Activated T-cell treated with anti-CD3 and anti-CD28 coated beads, Interleukin-2, amount 50 U/mL, for 4 hours (primary cell): ENCODE measurements at regions not wholly inside any gene's neighbourhood (a gene's known extent, or its start where the extent isn't known, plus 50 kb on each side); places are given as distances from the start of the nearest gene placed in this dataset.

Source experiments
- ATAC-seq, 2 donors: fragments of 200-7000 bp; cut with Tn5 transposase; one replicate each; pipeline ENCODE4 v1.10.0; 2021
- DNase-seq: peaks from one replicate; pipeline ENCODE4 v3.0.0-alpha.2; 2020
- H3K27me3 Mint-ChIP-seq: one replicate; pipeline ENCODE4 v1.8.0; 2021; ENCODE audit warnings: low read depth, mixed read lengths
- H3K36me3 Mint-ChIP-seq: one replicate; pipeline ENCODE4 v1.8.0; 2022; ENCODE audit warnings: mixed read lengths; ENCODE audit not compliant: insufficient read depth
- H3K4me1 Mint-ChIP-seq: one replicate; pipeline ENCODE4 v1.8.0; 2021; ENCODE audit warnings: low read depth, mixed read lengths
- H3K4me3 Mint-ChIP-seq: one replicate; pipeline ENCODE4 v1.8.0; 2021; ENCODE audit warnings: mild to moderate bottlenecking, moderate library complexity, mixed read lengths
- H3K9me3 Mint-ChIP-seq: one replicate; pipeline ENCODE4 v1.8.0; 2021; ENCODE audit warnings: mixed read lengths

- Mint-ChIP-seq H3K4me1 (no peaks in the 10 kb centered on the region), H3K4me3 (no peak overlapping the region), H3K27me3 (peaks cover 4% of the 10 kb centered on the region), H3K9me3 (no peaks in the 10 kb centered on the region), H3K36me3 (no peaks in the 10 kb centered on the region)
- no peak for ATAC-seq
- DNase-seq: no peak
Measured at GRCh38 chr10:125513429-125514182, 169.4 kb downstream of the TEX36 start.

- Mint-ChIP-seq H3K36me3 (no peaks in the 10 kb centered on the region), H3K27me3 (no peaks in the 10 kb centered on the region), H3K9me3 (no peaks in the 10 kb centered on the region), H3K4me1 (no peaks in the 10 kb centered on the region), H3K4me3 (no peak overlapping the region)
- ATAC-seq (no peak), DNase-seq (no peak)
Measured at GRCh38 chr10:125510998-125511397, 172.0 kb downstream of the TEX36 start.

- Mint-ChIP-seq H3K4me1 (no peaks in the 10 kb centered on the region), H3K36me3 (no peaks in the 10 kb centered on the region), H3K27me3 (no peaks in the 10 kb centered on the region), H3K4me3 (no peak overlapping the region), H3K9me3 (no peaks in the 10 kb centered on the region)
- no peak for DNase-seq
- ATAC-seq: no peak
Measured at GRCh38 chr10:125505648-125506047, 177.3 kb downstream of the TEX36 start.

GRCh38 chr10:125502276-125502675 lies 180.7 kb downstream of the TEX36 start:
- no peak overlapping the region for H3K4me3 Mint-ChIP-seq
- H3K36me3 Mint-ChIP-seq: no peaks in the 10 kb centered on the region
- DNase-seq (no peak), ATAC-seq (no peak)
- H3K9me3 Mint-ChIP-seq: no peaks in the 10 kb centered on the region
- H3K27me3 Mint-ChIP-seq: peaks cover 2% of the 10 kb centered on the region
- no peaks in the 10 kb centered on the region for H3K4me1 Mint-ChIP-seq

GRCh38 chr10:125495386-125495785 lies 187.6 kb downstream of the TEX36 start:
- ATAC-seq (no peak), DNase-seq (no peak)
- no peaks in the 10 kb centered on the region for H3K4me1 Mint-ChIP-seq
- no peak overlapping the region for H3K4me3 Mint-ChIP-seq
- no peaks in the 10 kb centered on the region for H3K9me3 Mint-ChIP-seq
- H3K27me3 Mint-ChIP-seq: peaks cover 5% of the 10 kb centered on the region
- H3K36me3 Mint-ChIP-seq: no peaks in the 10 kb centered on the region

GRCh38 chr10:125494651-125495239 lies 188.2 kb downstream of the TEX36 start:
- no peaks in the 10 kb centered on the region for H3K36me3 Mint-ChIP-seq
- no peaks in the 10 kb centered on the region for H3K4me1 Mint-ChIP-seq
- no peaks in the 10 kb centered on the region for H3K9me3 Mint-ChIP-seq
- DNase-seq (no peak), ATAC-seq (no peak)
- no peak overlapping the region for H3K4me3 Mint-ChIP-seq
- H3K27me3 Mint-ChIP-seq: peaks cover 5% of the 10 kb centered on the region

GRCh38 chr10:125491381-125491780 lies 191.6 kb downstream of the TEX36 start:
- Mint-ChIP-seq H3K36me3 (no peaks in the 10 kb centered on the region), H3K4me1 (no peaks in the 10 kb centered on the region), H3K9me3 (no peaks in the 10 kb centered on the region), H3K4me3 (no peak overlapping the region), H3K27me3 (peaks cover 4% of the 10 kb centered on the region)
- DNase-seq: no peak
- ATAC-seq: no peak

GRCh38 chr10:125489731-125490130 lies 193.2 kb downstream of the TEX36 start:
- no peaks in the 10 kb centered on the region for H3K4me1 Mint-ChIP-seq
- peaks cover 4% of the 10 kb centered on the region for H3K27me3 Mint-ChIP-seq
- ATAC-seq (no peak), DNase-seq (no peak)
- no peaks in the 10 kb centered on the region for H3K9me3 Mint-ChIP-seq
- H3K36me3 Mint-ChIP-seq: no peaks in the 10 kb centered on the region
- H3K4me3 Mint-ChIP-seq: no peak overlapping the region

- H3K4me1 Mint-ChIP-seq: no peaks in the 10 kb centered on the region
- H3K36me3 Mint-ChIP-seq: no peaks in the 10 kb centered on the region
- ATAC-seq (no peak), DNase-seq (no peak)
- H3K4me3 Mint-ChIP-seq: no peak overlapping the region
- no peaks in the 10 kb centered on the region for H3K27me3 Mint-ChIP-seq
- no peaks in the 10 kb centered on the region for H3K9me3 Mint-ChIP-seq
Measured at GRCh38 chr10:125485665-125486064, 197.3 kb downstream of the TEX36 start.

GRCh38 chr10:125484035-125484732 lies 198.8 kb downstream of the TEX36 start:
- Mint-ChIP-seq H3K4me1 (no peaks in the 10 kb centered on the region), H3K4me3 (no peak overlapping the region), H3K27me3 (peaks cover 8% of the 10 kb centered on the region), H3K9me3 (no peaks in the 10 kb centered on the region), H3K36me3 (no peaks in the 10 kb centered on the region)
- ATAC-seq (no peak), DNase-seq (no peak)

- DNase-seq (no peak), ATAC-seq (no peak)
- no peaks in the 10 kb centered on the region for H3K4me1 Mint-ChIP-seq
- no peak overlapping the region for H3K4me3 Mint-ChIP-seq
- H3K36me3 Mint-ChIP-seq: no peaks in the 10 kb centered on the region
- H3K9me3 Mint-ChIP-seq: no peaks in the 10 kb centered on the region
- H3K27me3 Mint-ChIP-seq: peaks cover 17% of the 10 kb centered on the region
Measured at GRCh38 chr10:125482637-125483036, 200.3 kb downstream of the TEX36 start.

GRCh38 chr10:125482108-125482507 lies 200.9 kb downstream of the TEX36 start:
- H3K4me1 Mint-ChIP-seq: no peaks in the 10 kb centered on the region
- no peak overlapping the region for H3K4me3 Mint-ChIP-seq
- H3K9me3 Mint-ChIP-seq: no peaks in the 10 kb centered on the region

GRCh38 chr10:125479059-125479458 lies 203.9 kb downstream of the TEX36 start:
- H3K27me3 Mint-ChIP-seq: peaks cover 20% of the 10 kb centered on the region
- no peak for DNase-seq
- H3K4me1 Mint-ChIP-seq: no peaks in the 10 kb centered on the region
- no peak for ATAC-seq
- H3K4me3 Mint-ChIP-seq: no peak overlapping the region
- H3K36me3 Mint-ChIP-seq: no peaks in the 10 kb centered on the region
- H3K9me3 Mint-ChIP-seq: no peaks in the 10 kb centered on the region

More at GRCh38 chr10:125482108-125482507, 200.9 kb downstream of the TEX36 start:
- peaks cover 17% of the 10 kb centered on the region for H3K27me3 Mint-ChIP-seq
- DNase-seq (no peak), ATAC-seq (no peak)
- no peaks in the 10 kb centered on the region for H3K36me3 Mint-ChIP-seq

GRCh38 chr10:125475815-125476214 lies 207.1 kb downstream of the TEX36 start:
- peaks cover 22% of the 10 kb centered on the region for H3K27me3 Mint-ChIP-seq
- no peak for DNase-seq
- H3K4me3 Mint-ChIP-seq: no peak overlapping the region
- no peaks in the 10 kb centered on the region for H3K4me1 Mint-ChIP-seq
- no peaks in the 10 kb centered on the region for H3K9me3 Mint-ChIP-seq
- no peaks in the 10 kb centered on the region for H3K36me3 Mint-ChIP-seq
- no peak for ATAC-seq
